BE2C (cell line): ENCODE measurements at regions not wholly inside any gene's neighbourhood (a gene's known extent, or its start where the extent isn't known, plus 50 kb on each side); places are given as distances from the start of the nearest gene placed in this dataset.

ENCODE experiments used
- DNase-seq: peaks from one replicate; pipeline ENCODE4 v3.0.0-alpha.2; 2020
- H3K27me3 ChIP-seq: fragments of 250-450 bp; sonication (Bioruptor Pico); 2 replicates; pipeline ENCODE4 v1.5.1; 2020; ENCODE audit warnings: mild to moderate bottlenecking
- H3K36me3 ChIP-seq: fragments of 250-450 bp; sonication (Bioruptor Pico); 2 replicates; pipeline ENCODE4 v1.5.1; 2020; ENCODE audit warnings: mild to moderate bottlenecking
- H3K4me1 ChIP-seq: fragments of 250-450 bp; sonication (Bioruptor Pico); 2 replicates; pipeline ENCODE4 v1.5.1; 2020
- H3K4me3 ChIP-seq: 2 replicates; pipeline ENCODE4 v1.5.1; 2011; ENCODE audit warnings: low read depth, low read length
- H3K9me3 ChIP-seq: fragments of 250-450 bp; sonication (Bioruptor Pico); 2 replicates; pipeline ENCODE4 v1.5.1; 2020
- CTCF ChIP-seq: IDR thresholded peaks from 2 replicates; pipeline ENCODE4 v1.5.1; 2012; ENCODE audit warnings: mild to moderate bottlenecking, low read depth, low read length

DNA sequence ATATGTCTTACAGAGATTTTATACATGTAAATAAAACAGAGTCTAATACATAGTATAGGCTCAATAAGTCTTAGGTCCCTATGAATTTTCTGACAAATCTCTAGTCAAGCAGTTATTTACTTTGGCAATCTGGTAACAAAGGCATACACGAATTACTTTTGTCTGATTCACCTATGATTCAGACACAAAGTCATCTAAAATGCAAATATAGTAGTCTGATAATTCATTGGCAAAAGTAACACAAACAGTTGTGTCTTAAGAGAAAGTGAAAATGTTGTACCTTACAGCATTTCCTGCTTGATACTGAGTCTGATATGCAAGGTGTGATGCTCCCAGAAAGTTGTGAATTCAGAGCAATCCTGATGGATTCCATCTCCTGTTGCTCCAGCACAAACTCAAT lies 209.4 kb upstream of the PRSS1 start:
- Histone ChIP-seq H3K4me1 (no peaks in the 10 kb centered on the region), H3K9me3 (no peaks in the 10 kb centered on the region), H3K4me3 (no peak overlapping the region), H3K27me3 (no peaks in the 10 kb centered on the region), H3K36me3 (no peaks in the 10 kb centered on the region)
- no peak for DNase-seq
- TF ChIP-seq CTCF: no peak

DNA sequence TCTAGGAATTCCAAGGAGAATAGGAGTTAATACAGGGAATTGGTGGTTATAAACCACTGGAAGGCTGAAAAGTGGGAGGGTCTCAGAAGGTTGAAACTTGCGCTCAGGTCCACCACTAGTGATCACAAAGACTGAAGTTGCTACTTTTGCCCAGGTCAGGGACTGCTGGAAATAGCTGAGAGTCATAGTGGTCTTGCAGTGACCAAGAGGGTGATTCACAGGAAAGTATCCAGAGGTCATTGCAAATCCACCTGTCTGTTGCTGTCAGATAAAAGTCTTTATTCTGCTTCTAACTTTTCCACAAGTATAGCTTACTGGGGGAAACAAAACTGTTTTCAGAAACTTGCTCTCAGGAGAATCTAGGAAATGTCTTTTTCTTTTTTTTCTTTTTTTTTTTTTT lies 211.5 kb upstream of the PRSS1 start:
- H3K4me3 ChIP-seq: no peak overlapping the region
- no peaks in the 10 kb centered on the region for H3K9me3 ChIP-seq
- H3K27me3 ChIP-seq: no peaks in the 10 kb centered on the region
- no peak for DNase-seq
- H3K4me1 ChIP-seq: no peaks in the 10 kb centered on the region
- no peak for TF ChIP-seq CTCF
- no peaks in the 10 kb centered on the region for H3K36me3 ChIP-seq

DNA sequence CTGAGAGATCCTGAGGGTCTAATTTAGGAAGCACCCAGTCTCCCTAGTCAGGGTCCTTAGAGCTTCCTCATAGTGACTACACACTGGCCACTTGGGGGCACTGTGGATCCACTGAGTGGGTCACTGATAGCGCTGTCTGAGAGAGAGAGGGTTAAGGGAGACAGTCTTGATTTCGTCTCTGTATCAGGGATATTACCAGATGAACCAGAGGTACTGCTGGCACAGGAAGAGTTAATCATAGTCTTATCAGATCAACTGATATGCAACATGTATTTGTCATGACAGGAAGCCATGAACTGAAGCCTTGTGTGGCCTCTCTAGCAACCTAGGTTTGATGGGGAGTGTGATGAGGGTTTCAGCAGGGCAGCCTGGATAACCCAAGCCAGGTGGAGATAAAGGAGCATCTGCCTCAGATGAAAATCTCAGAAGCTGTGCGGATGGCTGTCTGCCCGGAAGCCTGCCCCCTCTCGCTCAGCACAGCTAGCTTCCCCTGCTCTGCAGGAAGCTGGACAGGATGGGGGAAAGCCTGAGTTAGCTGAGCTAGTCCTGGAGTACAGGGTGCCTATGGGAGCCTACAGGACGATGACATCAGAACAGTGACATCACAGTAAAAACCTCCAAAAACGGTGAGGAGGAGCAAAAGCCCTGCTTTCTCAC lies 214.0 kb upstream of the PRSS1 start:
- Histone ChIP-seq H3K27me3 (no peaks in the 10 kb centered on the region), H3K36me3 (no peaks in the 10 kb centered on the region), H3K4me1 (no peaks in the 10 kb centered on the region), H3K9me3 (no peaks in the 10 kb centered on the region), H3K4me3 (no peak overlapping the region)
- TF ChIP-seq CTCF: peak; percentile 81
- peak; percentile 80 for DNase-seq

GRCh38 chr7:142534726-142535122 lies 214.5 kb upstream of the PRSS1 start:
- H3K9me3 ChIP-seq: no peaks in the 10 kb centered on the region
- H3K27me3 ChIP-seq: no peaks in the 10 kb centered on the region
- H3K36me3 ChIP-seq: no peaks in the 10 kb centered on the region
- H3K4me1 ChIP-seq: no peaks in the 10 kb centered on the region
- TF ChIP-seq CTCF: no peak
- H3K4me3 ChIP-seq: no peak overlapping the region
- no peak for DNase-seq

DNA sequence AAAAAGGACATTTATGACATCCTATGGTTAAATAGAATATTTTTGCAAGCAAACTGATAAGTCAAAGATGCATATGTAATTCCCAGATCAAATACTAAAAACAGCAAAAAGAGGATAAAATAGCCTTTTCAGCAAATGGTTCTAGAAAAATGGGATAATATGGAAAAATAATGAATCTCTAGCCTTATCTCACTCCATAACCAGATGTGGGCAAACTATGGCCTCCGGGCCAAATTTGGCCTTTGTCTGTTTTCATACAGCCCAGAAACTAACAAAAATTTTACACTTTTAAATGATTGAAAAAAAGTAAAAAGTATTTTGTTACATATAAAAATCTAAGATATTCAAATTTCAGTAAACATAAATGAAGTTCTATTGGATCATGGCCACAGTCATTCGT lies 215.4 kb upstream of the PRSS1 start:
- Histone ChIP-seq H3K4me3 (no peak overlapping the region), H3K4me1 (no peaks in the 10 kb centered on the region), H3K27me3 (no peaks in the 10 kb centered on the region), H3K9me3 (no peaks in the 10 kb centered on the region), H3K36me3 (no peaks in the 10 kb centered on the region)
- DNase-seq: no peak
- no peak for TF ChIP-seq CTCF

GRCh38 chr7:142529591-142529990 lies 219.7 kb upstream of the PRSS1 start:
- Histone ChIP-seq H3K36me3 (no peaks in the 10 kb centered on the region), H3K4me3 (no peak overlapping the region), H3K27me3 (no peaks in the 10 kb centered on the region), H3K4me1 (no peaks in the 10 kb centered on the region), H3K9me3 (no peaks in the 10 kb centered on the region)
- TF ChIP-seq CTCF: no peak
- no peak for DNase-seq
